NCI-H2227 (cell line): ENCODE measurements at regions not wholly inside any gene's neighbourhood (a gene's known extent, or its start where the extent isn't known, plus 50 kb on each side); places are given as distances from the start of the nearest gene placed in this dataset.

ENCODE experiments used
- DNase-seq: peaks from one replicate; lab custom pipeline; 2025; ENCODE audit not compliant: unreplicated experiment; lab: John Stamatoyannopoulos, UW

- no peak for DNase-seq
Observed at GRCh38 chr3:5796541-5796940, 609.0 kb downstream of the EDEM1 start.

- DNase-seq, result no peak
Observed at GRCh38 chr3:5798809-5799208, 611.3 kb downstream of the EDEM1 start.

GRCh38 chr3:5799398-5799797 lies 611.9 kb downstream of the EDEM1 start:
- no peak for DNase-seq

GRCh38 chr3:5800965-5801364 lies 613.5 kb downstream of the EDEM1 start:
- no peak for DNase-seq

GRCh38 chr3:5806192-5806591 lies 618.7 kb downstream of the EDEM1 start:
- DNase-seq, result no peak

- no peak for DNase-seq
Observed at GRCh38 chr3:5809586-5810246, 622.2 kb downstream of the EDEM1 start.

GRCh38 chr3:5811016-5811415 lies 623.5 kb downstream of the EDEM1 start:
- no peak for DNase-seq

- no peak for DNase-seq
Observed at GRCh38 chr3:5813521-5813920, 626.0 kb downstream of the EDEM1 start.

GRCh38 chr3:5822843-5823242 lies 635.3 kb downstream of the EDEM1 start:
- no peak for DNase-seq

GRCh38 chr3:5826467-5826866 lies 639.0 kb downstream of the EDEM1 start:
- no peak for DNase-seq

- no peak for DNase-seq
Observed at GRCh38 chr3:5828251-5828650, 640.7 kb downstream of the EDEM1 start.

GRCh38 chr3:5840056-5840455 lies 652.5 kb downstream of the EDEM1 start:
- DNase-seq, result no peak

GRCh38 chr3:5841599-5841998 lies 654.1 kb downstream of the EDEM1 start:
- no peak for DNase-seq

GRCh38 chr3:5846261-5846660 lies 658.8 kb downstream of the EDEM1 start:
- no peak for DNase-seq

- no peak for DNase-seq
Observed at GRCh38 chr3:5861151-5861550, 673.6 kb downstream of the EDEM1 start.

GRCh38 chr3:5874931-5875341 lies 687.4 kb downstream of the EDEM1 start:
- no peak for DNase-seq

GRCh38 chr3:5888851-5889250 lies 701.3 kb downstream of the EDEM1 start:
- DNase-seq, result no peak

GRCh38 chr3:5889374-5889773 lies 701.9 kb downstream of the EDEM1 start:
- no peak for DNase-seq

- DNase-seq, result no peak
Observed at GRCh38 chr3:5891711-5892110, 704.2 kb downstream of the EDEM1 start.

GRCh38 chr3:5898106-5898505 lies 710.6 kb downstream of the EDEM1 start:
- DNase-seq, result no peak

GRCh38 chr3:5899014-5899761 lies 711.7 kb downstream of the EDEM1 start:
- DNase-seq, result no peak

- no peak for DNase-seq
Observed at GRCh38 chr3:5917932-5918331, 730.4 kb downstream of the EDEM1 start.

- no peak for DNase-seq
Observed at GRCh38 chr3:5918626-5919025, 731.1 kb downstream of the EDEM1 start.
